ENCODE measurements at regions not wholly inside any gene's neighbourhood (a gene's known extent, or its start where the extent isn't known, plus 50 kb on each side); places are given as distances from the start of the nearest gene placed in this dataset.
"Not testable (repeated sequence)": the region's sequence is repeated elsewhere in the genome, so short reads cannot be mapped to it uniquely, and the experiment has no call there.

DNA sequence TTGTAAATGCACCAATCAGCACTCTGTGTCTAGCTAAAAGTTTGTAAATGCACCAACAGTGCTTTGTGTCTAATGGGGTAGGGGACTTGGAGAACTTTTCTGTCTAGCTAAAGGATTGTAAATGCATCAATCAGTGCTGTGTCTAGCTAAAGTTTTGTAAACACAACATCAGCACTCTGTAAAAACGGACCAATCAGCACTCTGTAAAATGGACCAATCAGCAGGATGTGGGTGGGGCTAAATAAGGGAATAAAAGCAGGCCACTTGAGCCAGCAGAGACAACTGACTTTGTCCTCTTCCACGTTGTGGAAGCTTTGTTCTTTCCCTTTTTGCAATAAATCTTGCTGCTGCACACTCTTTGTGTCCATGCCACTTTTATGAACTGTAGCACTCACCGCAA lies 346.3 kb downstream of the LMBRD1 start:
- H3K9me2 ChIP-seq; H3K27ac ChIP-seq (ENCODE audit: low read depth in 2 of 2, low read length in 1 of 2); H3K79me2 ChIP-seq (ENCODE audit: insufficient read depth); H3F3A ChIP-seq (replicated peaks; ENCODE audit: insufficient read depth); H3K4me2 ChIP-seq; H3K36me3 ChIP-seq (replicated peaks in 1 of 2; ENCODE audit: control insufficient read depth in 1 of 2, insufficient read depth in 2 of 2, low read length in 1 of 2); H4K20me1 ChIP-seq (ENCODE audit: insufficient read depth); H3K4me3 ChIP-seq (ENCODE audit: low read depth in 2 of 2, low read length in 1 of 2); CTCF ChIA-PET; H3K9me3 ChIP-seq; DNase-seq; H3K4me1 ChIP-seq (ENCODE audit: control insufficient read depth in 1 of 2, insufficient read depth in 2 of 2, low read depth in 1 of 2, low read length in 1 of 2); POLR2A ChIA-PET; H2AFZ ChIP-seq (ENCODE audit: low read depth); H3K9ac ChIP-seq; H3K27me3 ChIP-seq (ENCODE audit: insufficient read depth): not testable (repeated sequence)
- 32% methylated on average over 3 of the region's 3 CpGs for WGBS (ENCODE audit: low lambda C conversion rate)

DNA sequence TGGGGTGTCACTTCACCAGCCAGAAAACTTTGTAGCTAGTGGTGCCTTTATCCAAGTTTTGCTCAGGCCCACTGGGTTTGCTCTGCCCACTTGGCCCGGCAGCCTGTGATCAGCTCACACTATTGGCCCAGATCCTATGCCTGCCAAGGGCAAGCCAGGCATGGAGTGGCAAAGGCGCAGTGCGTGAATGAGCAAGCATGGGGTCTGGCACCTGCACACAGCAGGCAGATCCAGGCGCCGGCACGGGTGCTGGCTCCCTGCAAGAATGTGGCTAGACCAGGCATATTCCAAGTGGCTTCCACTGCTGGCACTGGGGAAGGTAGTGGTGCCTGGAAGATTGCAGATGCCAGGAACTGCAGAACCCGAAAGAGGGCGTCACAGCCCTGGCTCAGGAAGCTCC lies 346.9 kb downstream of the LMBRD1 start:
- WGBS (ENCODE audit: low lambda C conversion rate): 73% methylated on average over 3 of the region's 8 CpGs
- POLR2A ChIA-PET: no interaction called here

More for the DNA sequence above, 346.9 kb downstream of the LMBRD1 start:
- no peak overlapping the region for H3K9ac ChIP-seq
- H3K27me3 ChIP-seq (ENCODE audit: insufficient read depth): no peaks in the 10 kb centered on the region
- H3K79me2 ChIP-seq (ENCODE audit: insufficient read depth): no peaks in the 10 kb centered on the region
- H3K4me2 ChIP-seq: no peak overlapping the region
- H3K9me3 ChIP-seq: no peaks in the 10 kb centered on the region
- H3K4me3 ChIP-seq (ENCODE audit: low read depth in 2 of 2, low read length in 1 of 2): no peak overlapping the region
- H3K9me2 ChIP-seq: no peaks in the 10 kb centered on the region
- no peak overlapping the region for H3K27ac ChIP-seq (ENCODE audit: low read depth in 2 of 2, low read length in 1 of 2)
- H2AFZ ChIP-seq (ENCODE audit: low read depth): no peak overlapping the region
- no peak for DNase-seq
- H3K4me1 ChIP-seq (ENCODE audit: control insufficient read depth in 1 of 2, insufficient read depth in 2 of 2, low read depth in 1 of 2, low read length in 1 of 2): no peaks in the 10 kb centered on the region
- CTCF ChIA-PET: no interaction called here
- H4K20me1 ChIP-seq (ENCODE audit: insufficient read depth): no peaks in the 10 kb centered on the region
- no peaks in the 10 kb centered on the region for H3K36me3 ChIP-seq (replicated peaks in 1 of 2; ENCODE audit: control insufficient read depth in 1 of 2, insufficient read depth in 2 of 2, low read length in 1 of 2)
- H3F3A ChIP-seq (replicated peaks; ENCODE audit: insufficient read depth): no peaks in the 10 kb centered on the region
- TF ChIP-seq RXRA (IDR thresholded peaks at IDR 0.05; ENCODE audit: borderline replicate concordance, low read depth) (no peak), RAD21 (IDR thresholded peaks at IDR 0.05; ENCODE audit: low read length) (no peak), ELF1 (IDR thresholded peaks at IDR 0.05) (no peak)
- TF ChIP-seq, protein P1, sequence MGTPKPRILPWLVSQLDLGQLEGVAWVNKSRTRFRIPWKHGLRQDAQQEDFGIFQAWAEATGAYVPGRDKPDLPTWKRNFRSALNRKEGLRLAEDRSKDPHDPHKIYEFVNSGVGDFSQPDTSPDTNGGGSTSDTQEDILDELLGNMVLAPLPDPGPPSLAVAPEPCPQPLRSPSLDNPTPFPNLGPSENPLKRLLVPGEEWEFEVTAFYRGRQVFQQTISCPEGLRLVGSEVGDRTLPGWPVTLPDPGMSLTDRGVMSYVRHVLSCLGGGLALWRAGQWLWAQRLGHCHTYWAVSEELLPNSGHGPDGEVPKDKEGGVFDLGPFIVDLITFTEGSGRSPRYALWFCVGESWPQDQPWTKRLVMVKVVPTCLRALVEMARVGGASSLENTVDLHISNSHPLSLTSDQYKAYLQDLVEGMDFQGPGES (IDR thresholded peaks at IDR 0.05; ENCODE audit: low read depth, low read length): no peak
- TF ChIP-seq, protein P2, sequence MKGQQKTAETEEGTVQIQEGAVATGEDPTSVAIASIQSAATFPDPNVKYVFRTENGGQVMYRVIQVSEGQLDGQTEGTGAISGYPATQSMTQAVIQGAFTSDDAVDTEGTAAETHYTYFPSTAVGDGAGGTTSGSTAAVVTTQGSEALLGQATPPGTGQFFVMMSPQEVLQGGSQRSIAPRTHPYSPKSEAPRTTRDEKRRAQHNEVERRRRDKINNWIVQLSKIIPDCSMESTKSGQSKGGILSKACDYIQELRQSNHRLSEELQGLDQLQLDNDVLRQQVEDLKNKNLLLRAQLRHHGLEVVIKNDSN (IDR thresholded peaks at IDR 0.05; ENCODE audit: borderline replicate concordance, low read depth): no peak
